OCI-LY1 (cell line): ENCODE measurements at regions not wholly inside any gene's neighbourhood (a gene's known extent, or its start where the extent isn't known, plus 50 kb on each side); places are given as distances from the start of the nearest gene placed in this dataset.

ENCODE experiments used
- H2AFZ ChIP-seq: fragments of 200-600 bp; sonication (generic), shearing (Covaris generic); 2 replicates; pipeline ENCODE4 v1.6.0; 2014; ENCODE audit warnings: antibody characterized with exemption, mild to moderate bottlenecking, low read length
- H3F3A ChIP-seq: fragments of 200-600 bp; sonication (generic), shearing (Covaris generic); 2 replicates; pipeline ENCODE4 v1.6.0; 2014; ENCODE audit warnings: mild to moderate bottlenecking, antibody characterized with exemption, low read length, moderate library complexity; ENCODE audit not compliant: insufficient read depth
- H3K27ac ChIP-seq: fragments of 200-600 bp; sonication (generic); 2 replicates; pipeline ENCODE4 v1.5.1; 2014; ENCODE audit warnings: low read length, mixed run types, mild to moderate bottlenecking, low read depth; ENCODE audit not compliant: poor library complexity, severe bottlenecking
- H3K27me3 ChIP-seq: fragments of 200-600 bp; sonication (generic); 2 replicates; pipeline ENCODE4 v1.6.0; 2014; ENCODE audit warnings: antibody characterized with exemption, mild to moderate bottlenecking, low read length, moderate library complexity; ENCODE audit not compliant: insufficient read depth
- H3K36me3 ChIP-seq: fragments of 200-600 bp; sonication (generic); 2 replicates; pipeline ENCODE4 v1.6.1; 2014; ENCODE audit warnings: mild to moderate bottlenecking, antibody characterized with exemption, low read length, moderate library complexity, mixed read lengths; ENCODE audit not compliant: insufficient read depth
- H3K4me1 ChIP-seq: fragments of 200-600 bp; sonication (generic); 2 replicates; pipeline ENCODE4 v1.5.1; 2014; ENCODE audit warnings: mild to moderate bottlenecking, low read length, moderate library complexity; ENCODE audit not compliant: insufficient read depth, severe bottlenecking
- H3K4me2 ChIP-seq: fragments of 200-600 bp; sonication (generic), shearing (Covaris generic); 2 replicates; pipeline ENCODE4 v1.6.1; 2014; ENCODE audit warnings: low read length
- H3K4me3 ChIP-seq: fragments of 200-600 bp; sonication (generic); 2 replicates; pipeline ENCODE4 v1.5.1; 2014; ENCODE audit warnings: low read length, low read depth, mild to moderate bottlenecking, mixed read lengths; ENCODE audit not compliant: poor library complexity, severe bottlenecking
- H3K79me2 ChIP-seq: fragments of 200-600 bp; shearing (Covaris generic); 2 replicates; pipeline ENCODE4 v1.6.1; 2016; ENCODE audit warnings: mixed run types, low read length, mixed read lengths; ENCODE audit not compliant: insufficient read depth
- H3K9ac ChIP-seq: fragments of 200-600 bp; sonication (generic), shearing (Covaris generic); 2 replicates; pipeline ENCODE4 v1.6.1; 2014; ENCODE audit warnings: mild to moderate bottlenecking, low read length, mixed read lengths
- H3K9me2 ChIP-seq: fragments of 200-600 bp; sonication (generic), shearing (Covaris generic); 2 replicates; pipeline ENCODE4 v1.6.1; 2014; ENCODE audit warnings: low read depth, mild to moderate bottlenecking, low read length, mixed read lengths
- H3K9me3 ChIP-seq: fragments of 200-600 bp; shearing (Covaris generic); 2 replicates; pipeline ENCODE4 v1.6.1; 2014; ENCODE audit warnings: low read length, mixed read lengths
- H4K20me1 ChIP-seq: fragments of 200-600 bp; sonication (generic), shearing (Covaris generic); 2 replicates; pipeline ENCODE4 v1.6.0; 2016; ENCODE audit warnings: mild to moderate bottlenecking, low read length; ENCODE audit not compliant: insufficient read depth
- EZH2 ChIP-seq: fragments of 200-600 bp; sonication (generic), shearing (Covaris generic); IDR thresholded peaks from 2 replicates; pipeline ENCODE4 v1.8.0; 2017; ENCODE audit warnings: borderline replicate concordance, mixed run types, mild to moderate bottlenecking, antibody characterized with exemption, low read length, moderate library complexity, mixed read lengths
- TF ChIP-seq, protein P1 (sequence below): fragments of 200-600 bp; sonication (generic), shearing (Covaris generic); IDR thresholded peaks from 2 replicates; pipeline ENCODE4 v1.5.1; 2017; ENCODE audit warnings: mild to moderate bottlenecking, antibody characterized with exemption, low read length, moderate library complexity, mixed read lengths

- H2AFZ ChIP-seq, result no peak overlapping the region
- H3K79me2 ChIP-seq, result no peaks in the 10 kb centered on the region
- H3K27me3 ChIP-seq, result no peaks in the 10 kb centered on the region; the same call in 1 of the 2 replicates
- no peaks in the 10 kb centered on the region for H3K4me1 ChIP-seq
- H3F3A ChIP-seq, result no peaks in the 10 kb centered on the region
- TF ChIP-seq, protein P1, sequence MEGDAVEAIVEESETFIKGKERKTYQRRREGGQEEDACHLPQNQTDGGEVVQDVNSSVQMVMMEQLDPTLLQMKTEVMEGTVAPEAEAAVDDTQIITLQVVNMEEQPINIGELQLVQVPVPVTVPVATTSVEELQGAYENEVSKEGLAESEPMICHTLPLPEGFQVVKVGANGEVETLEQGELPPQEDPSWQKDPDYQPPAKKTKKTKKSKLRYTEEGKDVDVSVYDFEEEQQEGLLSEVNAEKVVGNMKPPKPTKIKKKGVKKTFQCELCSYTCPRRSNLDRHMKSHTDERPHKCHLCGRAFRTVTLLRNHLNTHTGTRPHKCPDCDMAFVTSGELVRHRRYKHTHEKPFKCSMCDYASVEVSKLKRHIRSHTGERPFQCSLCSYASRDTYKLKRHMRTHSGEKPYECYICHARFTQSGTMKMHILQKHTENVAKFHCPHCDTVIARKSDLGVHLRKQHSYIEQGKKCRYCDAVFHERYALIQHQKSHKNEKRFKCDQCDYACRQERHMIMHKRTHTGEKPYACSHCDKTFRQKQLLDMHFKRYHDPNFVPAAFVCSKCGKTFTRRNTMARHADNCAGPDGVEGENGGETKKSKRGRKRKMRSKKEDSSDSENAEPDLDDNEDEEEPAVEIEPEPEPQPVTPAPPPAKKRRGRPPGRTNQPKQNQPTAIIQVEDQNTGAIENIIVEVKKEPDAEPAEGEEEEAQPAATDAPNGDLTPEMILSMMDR, result no peak
- no peak for TF ChIP-seq EZH2
- H3K4me3 ChIP-seq, result no peak overlapping the region
- H3K36me3 ChIP-seq, result no peaks in the 10 kb centered on the region
- no peaks in the 10 kb centered on the region for H3K9me3 ChIP-seq
- no peaks in the 10 kb centered on the region for H3K9me2 ChIP-seq
- H4K20me1 ChIP-seq, result no peaks in the 10 kb centered on the region
- no peak overlapping the region for H3K9ac ChIP-seq
- no peak overlapping the region for H3K27ac ChIP-seq
- no peak overlapping the region for H3K4me2 ChIP-seq
Observed at GRCh38 chr3:148147903-148148302, 549.8 kb upstream of the AGTR1 start.

DNA sequence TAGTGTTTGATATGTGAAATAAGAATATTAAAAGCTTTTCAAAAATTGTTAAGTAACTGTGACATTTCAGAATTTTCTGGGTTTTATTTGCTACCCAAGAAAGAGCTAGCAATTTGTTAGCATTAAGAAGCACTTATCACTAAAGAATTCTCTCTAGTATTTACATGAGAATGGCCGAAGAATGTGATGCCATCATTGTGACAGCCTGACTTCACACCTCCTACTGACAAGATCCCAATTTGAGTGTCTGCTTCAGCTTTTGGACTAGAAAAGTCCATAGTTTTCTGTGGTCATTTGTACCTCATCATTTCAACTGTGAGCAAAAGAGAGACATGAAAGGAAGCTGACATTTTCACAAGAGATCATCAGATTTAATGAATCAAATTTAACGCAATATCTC, 548.1 kb upstream of the AGTR1 start:
- H3K4me3 ChIP-seq, result no peak overlapping the region
- no peaks in the 10 kb centered on the region for H3F3A ChIP-seq
- no peaks in the 10 kb centered on the region for H4K20me1 ChIP-seq
- no peaks in the 10 kb centered on the region for H3K4me1 ChIP-seq
- H3K9ac ChIP-seq, result no peak overlapping the region
- H2AFZ ChIP-seq, result no peak overlapping the region
- H3K9me3 ChIP-seq, result no peaks in the 10 kb centered on the region
- H3K27me3 ChIP-seq, result no peaks in the 10 kb centered on the region; the same call in 1 of the 2 replicates
- no peaks in the 10 kb centered on the region for H3K36me3 ChIP-seq
- TF ChIP-seq, protein P1, result no peak
- TF ChIP-seq EZH2, result no peak
- no peaks in the 10 kb centered on the region for H3K79me2 ChIP-seq
- H3K4me2 ChIP-seq, result no peak overlapping the region
- no peaks in the 10 kb centered on the region for H3K9me2 ChIP-seq
- no peak overlapping the region for H3K27ac ChIP-seq

- H4K20me1 ChIP-seq, result no peaks in the 10 kb centered on the region
- no peaks in the 10 kb centered on the region; the same call in 1 of the 2 replicates for H3K27me3 ChIP-seq
- no peak overlapping the region for H3K27ac ChIP-seq
- H3K9me3 ChIP-seq, result no peaks in the 10 kb centered on the region
- H3K9ac ChIP-seq, result no peak overlapping the region
- H3K9me2 ChIP-seq, result no peaks in the 10 kb centered on the region
- no peak overlapping the region for H3K4me3 ChIP-seq
- TF ChIP-seq EZH2, result no peak
- TF ChIP-seq, protein P1, result no peak
- H3K4me2 ChIP-seq, result no peak overlapping the region
- H3K36me3 ChIP-seq, result no peaks in the 10 kb centered on the region
- no peaks in the 10 kb centered on the region for H3K4me1 ChIP-seq
- H2AFZ ChIP-seq, result no peak overlapping the region
- no peaks in the 10 kb centered on the region for H3F3A ChIP-seq
- H3K79me2 ChIP-seq, result no peaks in the 10 kb centered on the region
Observed at GRCh38 chr3:148150141-148150540, 547.6 kb upstream of the AGTR1 start.
